Vagina (tissue), 2 donors: ENCODE measurements at regions not wholly inside any gene's neighbourhood (a gene's known extent, or its start where the extent isn't known, plus 50 kb on each side); places are given as distances from the start of the nearest gene placed in this dataset.

Experiments
- DNase-seq, 2 donors: peaks; one replicate each; pipeline ENCODE4 v3.0.0-alpha.2; 2017; ENCODE audit errors: extremely low spot score in 2 of 2
- H3K27ac ChIP-seq: fragments of 200-600 bp; sonication (generic); one replicate; pipeline ENCODE4 v1.5.1; 2019
- H3K27me3 ChIP-seq: fragments of 200-600 bp; sonication (generic); one replicate; pipeline ENCODE4 v1.5.1; 2019
- H3K36me3 ChIP-seq, 2 donors: fragments of 200-600 bp; sonication (generic); one replicate each; pipeline ENCODE4 v1.5.1; 2017 to 2019
- H3K4me1 ChIP-seq: fragments of 200-600 bp; sonication (generic); one replicate; pipeline ENCODE4 v1.5.1; 2019
- H3K4me3 ChIP-seq, 2 donors: fragments of 200-600 bp; sonication (generic); 1 replicate in 1 of 2; 2 replicates in 1 of 2; pipeline ENCODE4 v1.5.1; 2016 to 2019
- H3K9me3 ChIP-seq: fragments of 200-600 bp; sonication (generic); one replicate; pipeline ENCODE4 v1.5.1; 2019
- CTCF ChIP-seq, 3 experiments: fragments of 450-650 bp in 2 of 3; fragments of 200-600 bp in 1 of 3; sonication (generic) in 1 of 3; IDR thresholded peaks; one replicate each; pipeline ENCODE4 v1.5.1; 2017 to 2019; ENCODE audit warnings: antibody characterized with exemption in 3 of 3, mild to moderate bottlenecking in 2 of 3, moderate library complexity in 2 of 3
- POLR2A ChIP-seq, 2 donors: fragments of 450-650 bp; IDR thresholded peaks; one replicate each; pipeline ENCODE4 v1.6.1; 2017; ENCODE audit warnings: antibody characterized with exemption in 2 of 2, mild to moderate bottlenecking in 2 of 2, moderate library complexity in 2 of 2
- POLR2AphosphoS5 ChIP-seq, 2 donors: sonication (generic); formaldehyde crosslinking; IDR thresholded peaks; one replicate each; pipeline ENCODE4 v1.9.0; 2017; ENCODE audit warnings: antibody characterized with exemption in 2 of 2, mild to moderate bottlenecking in 2 of 2, low read depth in 1 of 2; ENCODE audit not compliant: insufficient read depth in 1 of 2
- intact Hi-C: fragments of 100-400 bp; cut with DNase I; formaldehyde crosslinking; loops from one replicate; pipeline ENCODE4 v1.15.1; 2023

GRCh38 chr1:221162352-221162751, 283.1 kb downstream of the HLX start:
- intact Hi-C loops, result no loop called here
- no peaks in the 10 kb centered on the region for H3K27me3 ChIP-seq
- H3K4me3 ChIP-seq, result no peak overlapping the region
- H3K36me3 ChIP-seq, result no peaks in the 10 kb centered on the region
- TF ChIP-seq POLR2AphosphoS5 (IDR thresholded peaks at IDR 0.05; ENCODE audit: insufficient read depth in 1 of 2, low read depth in 1 of 2) (no peak), POLR2A (IDR thresholded peaks at IDR 0.05) (no peak), CTCF (IDR thresholded peaks at IDR 0.05) (no peak)
- no peak for DNase-seq
- H3K9me3 ChIP-seq, result no peaks in the 10 kb centered on the region
- H3K4me1 ChIP-seq, result peaks cover 13% of the 10 kb centered on the region
- H3K27ac ChIP-seq, result no peak overlapping the region

GRCh38 chr1:221162939-221163338, 283.7 kb downstream of the HLX start:
- no peak for TF ChIP-seq CTCF (IDR thresholded peaks at IDR 0.05)
- TF ChIP-seq POLR2A (IDR thresholded peaks at IDR 0.05), result no peak
- TF ChIP-seq POLR2AphosphoS5 (IDR thresholded peaks at IDR 0.05; ENCODE audit: insufficient read depth in 1 of 2, low read depth in 1 of 2), result no peak
- Histone ChIP-seq H3K4me1 (peaks cover 13% of the 10 kb centered on the region), H3K4me3 (no peak overlapping the region), H3K36me3 (no peaks in the 10 kb centered on the region), H3K27ac (no peak overlapping the region), H3K9me3 (no peaks in the 10 kb centered on the region), H3K27me3 (no peaks in the 10 kb centered on the region)
- no peak for DNase-seq
- intact Hi-C loops, result no loop called here

- no peak for TF ChIP-seq POLR2AphosphoS5 (IDR thresholded peaks at IDR 0.05; ENCODE audit: insufficient read depth in 1 of 2, low read depth in 1 of 2)
- no peak for TF ChIP-seq CTCF (IDR thresholded peaks at IDR 0.05)
- TF ChIP-seq POLR2A (IDR thresholded peaks at IDR 0.05), result no peak
- no peak overlapping the region for H3K4me3 ChIP-seq
- H3K27ac ChIP-seq, result no peak overlapping the region
- intact Hi-C loops, result no loop called here
- H3K9me3 ChIP-seq, result no peaks in the 10 kb centered on the region
- no peak for DNase-seq
- peaks cover 13% of the 10 kb centered on the region for H3K4me1 ChIP-seq
- H3K27me3 ChIP-seq, result no peaks in the 10 kb centered on the region
- no peaks in the 10 kb centered on the region for H3K36me3 ChIP-seq
Measured at GRCh38 chr1:221164029-221164428, 284.8 kb downstream of the HLX start.

- no peaks in the 10 kb centered on the region for H3K9me3 ChIP-seq
- no peaks in the 10 kb centered on the region for H3K36me3 ChIP-seq
- intact Hi-C loops, result no loop called here
- H3K27me3 ChIP-seq, result no peaks in the 10 kb centered on the region
- TF ChIP-seq POLR2AphosphoS5 (IDR thresholded peaks at IDR 0.05; ENCODE audit: insufficient read depth in 1 of 2, low read depth in 1 of 2) (no peak), CTCF (IDR thresholded peaks at IDR 0.05) (no peak), POLR2A (IDR thresholded peaks at IDR 0.05) (no peak)
- no peak for DNase-seq
- H3K4me1 ChIP-seq, result peaks cover 13% of the 10 kb centered on the region
- no peak overlapping the region for H3K27ac ChIP-seq
- no peak overlapping the region for H3K4me3 ChIP-seq
Measured at GRCh38 chr1:221164951-221165838, 286.0 kb downstream of the HLX start.

GRCh38 chr1:221165839-221166500, 286.7 kb downstream of the HLX start:
- no peak for DNase-seq
- Histone ChIP-seq H3K36me3 (no peaks in the 10 kb centered on the region), H3K4me3 (no peak overlapping the region), H3K27ac (no peak overlapping the region), H3K27me3 (no peaks in the 10 kb centered on the region), H3K4me1 (peaks cover 13% of the 10 kb centered on the region), H3K9me3 (no peaks in the 10 kb centered on the region)
- TF ChIP-seq CTCF (IDR thresholded peaks at IDR 0.05) (no peak), POLR2AphosphoS5 (IDR thresholded peaks at IDR 0.05; ENCODE audit: insufficient read depth in 1 of 2, low read depth in 1 of 2) (no peak), POLR2A (IDR thresholded peaks at IDR 0.05) (no peak)
- intact Hi-C loops, result no loop called here
